Urinary bladder (tissue), 3 donors: ENCODE measurements at regions not wholly inside any gene's neighbourhood (a gene's known extent, or its start where the extent isn't known, plus 50 kb on each side); places are given as distances from the start of the nearest gene placed in this dataset.

Experiments used
- DNase-seq: peaks from one replicate; pipeline ENCODE4 v3.0.0-alpha.2; 2015; ENCODE audit errors: extremely low spot score
- H3K27ac ChIP-seq: one replicate; pipeline ENCODE4 v1.5.1; 2013; ENCODE audit warnings: low read depth, mild to moderate bottlenecking, moderate library complexity
- H3K36me3 ChIP-seq: one replicate; pipeline ENCODE4 v1.6.1; 2013; ENCODE audit warnings: mild to moderate bottlenecking, moderate library complexity; ENCODE audit not compliant: insufficient read depth
- H3K4me1 ChIP-seq: one replicate; pipeline ENCODE4 v1.6.1; 2013; ENCODE audit warnings: mild to moderate bottlenecking, moderate library complexity; ENCODE audit not compliant: insufficient read depth
- H3K4me3 ChIP-seq: one replicate; pipeline ENCODE4 v1.5.1; 2013; ENCODE audit warnings: low read depth, low read length
- WGBS: extraction: QIAGEN DNeasy Blood & Tissue Kit; methylation state at CpG from one replicate; pipeline ENCODE4 v1.1.7; 2013; 5-methylcytosine and 5-hydroxymethylcytosine counted together
- donor health status: healthy with polysubstance abuse.
- donor health status: healthy.

DNA sequence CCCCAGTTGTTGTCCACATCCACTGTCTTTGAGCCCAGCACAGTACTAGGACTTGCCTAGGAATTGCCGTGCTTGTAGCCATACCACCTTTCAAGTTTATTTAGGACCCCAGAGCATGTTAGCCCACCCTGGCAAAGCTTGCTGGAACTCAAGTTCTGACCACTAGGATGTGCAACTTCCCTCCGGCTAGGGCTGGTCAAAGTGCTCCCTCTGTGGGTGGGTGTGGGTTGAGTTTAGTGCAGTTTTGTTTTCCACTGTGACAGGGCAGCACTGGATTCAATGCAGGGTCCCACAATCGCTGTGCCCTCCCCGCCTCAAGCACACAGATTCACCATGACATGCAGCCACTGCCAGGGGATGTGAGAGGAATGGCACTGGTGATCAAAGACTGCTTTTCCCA is 96.0 kb downstream of the RASGEF1B start:
- Histone ChIP-seq H3K36me3 (no peaks in the 10 kb centered on the region), H3K4me1 (no peaks in the 10 kb centered on the region), H3K4me3 (no peak overlapping the region), H3K27ac (no peak overlapping the region)
- WGBS = 91% methylated on average over 4 of the region's 4 CpGs
- no peak for DNase-seq

GRCh38 chr4:81369886-81370285 is 101.8 kb downstream of the RASGEF1B start:
- Histone ChIP-seq H3K4me1 (no peaks in the 10 kb centered on the region), H3K27ac (no peak overlapping the region), H3K36me3 (no peaks in the 10 kb centered on the region), H3K4me3 (no peak overlapping the region)
- DNase-seq = no peak
- WGBS = 78% methylated on average over 4 of the region's 4 CpGs

- H3K4me3 ChIP-seq = no peak overlapping the region
- H3K27ac ChIP-seq = no peak overlapping the region
- no peaks in the 10 kb centered on the region for H3K36me3 ChIP-seq
- DNase-seq = no peak
- 68% methylated on average over 4 of the region's 4 CpGs for WGBS
- H3K4me1 ChIP-seq = no peaks in the 10 kb centered on the region
Measured at GRCh38 chr4:81366779-81367178, 104.9 kb downstream of the RASGEF1B start.

- no peak overlapping the region for H3K27ac ChIP-seq
- no peak for DNase-seq
- no peaks in the 10 kb centered on the region for H3K36me3 ChIP-seq
- WGBS = 81% methylated on average over 3 of the region's 3 CpGs
- no peaks in the 10 kb centered on the region for H3K4me1 ChIP-seq
- no peak overlapping the region for H3K4me3 ChIP-seq
Measured at GRCh38 chr4:81360737-81361136, 111.0 kb downstream of the RASGEF1B start.

- H3K4me1 ChIP-seq = no peaks in the 10 kb centered on the region
- H3K4me3 ChIP-seq = no peak overlapping the region
- DNase-seq = no peak
- no peak overlapping the region for H3K27ac ChIP-seq
- H3K36me3 ChIP-seq = no peaks in the 10 kb centered on the region
- WGBS = 91% methylated on average over 1 of the region's 1 CpG
Measured at GRCh38 chr4:81359207-81359606, 112.5 kb downstream of the RASGEF1B start.

DNA sequence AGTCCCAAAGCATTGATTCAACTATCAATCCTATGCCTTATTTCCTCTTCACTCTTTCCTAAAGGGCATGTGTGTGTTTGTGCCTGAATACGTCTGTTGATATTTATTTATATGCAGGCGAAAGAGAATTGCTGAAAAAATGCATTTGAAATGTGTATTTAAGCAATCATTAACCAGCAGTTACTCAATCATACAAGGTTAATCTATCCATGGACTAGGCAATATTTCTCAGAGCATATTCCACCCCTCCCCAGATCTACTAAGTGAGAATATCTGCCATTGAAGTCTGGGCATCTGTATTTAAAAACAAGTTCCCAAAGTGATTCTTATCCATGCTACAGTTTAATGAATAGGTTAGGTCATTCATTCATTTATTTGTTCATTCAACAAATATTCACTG is 113.6 kb downstream of the RASGEF1B start:
- H3K4me1 ChIP-seq = no peaks in the 10 kb centered on the region
- 63% methylated on average over 2 of the region's 2 CpGs for WGBS
- H3K27ac ChIP-seq = no peak overlapping the region
- no peak overlapping the region for H3K4me3 ChIP-seq
- no peaks in the 10 kb centered on the region for H3K36me3 ChIP-seq
- DNase-seq = no peak

GRCh38 chr4:81356621-81357020 is 115.1 kb downstream of the RASGEF1B start:
- WGBS = 90% methylated on average over 1 of the region's 1 CpG
- no peak for DNase-seq
- no peak overlapping the region for H3K27ac ChIP-seq
- no peaks in the 10 kb centered on the region for H3K36me3 ChIP-seq
- no peaks in the 10 kb centered on the region for H3K4me1 ChIP-seq
- no peak overlapping the region for H3K4me3 ChIP-seq

GRCh38 chr4:81355136-81355535 is 116.6 kb downstream of the RASGEF1B start:
- H3K36me3 ChIP-seq = no peaks in the 10 kb centered on the region
- H3K27ac ChIP-seq = no peak overlapping the region
- H3K4me3 ChIP-seq = no peak overlapping the region
- no peaks in the 10 kb centered on the region for H3K4me1 ChIP-seq
- WGBS = 84% methylated on average over 2 of the region's 2 CpGs
- DNase-seq = no peak

- H3K4me1 ChIP-seq = no peaks in the 10 kb centered on the region
- no peak overlapping the region for H3K27ac ChIP-seq
- WGBS = 59% methylated on average over 1 of the region's 1 CpG
- H3K4me3 ChIP-seq = no peak overlapping the region
- no peak for DNase-seq
- no peaks in the 10 kb centered on the region for H3K36me3 ChIP-seq
Measured at GRCh38 chr4:81353861-81354260, 117.8 kb downstream of the RASGEF1B start.

DNA sequence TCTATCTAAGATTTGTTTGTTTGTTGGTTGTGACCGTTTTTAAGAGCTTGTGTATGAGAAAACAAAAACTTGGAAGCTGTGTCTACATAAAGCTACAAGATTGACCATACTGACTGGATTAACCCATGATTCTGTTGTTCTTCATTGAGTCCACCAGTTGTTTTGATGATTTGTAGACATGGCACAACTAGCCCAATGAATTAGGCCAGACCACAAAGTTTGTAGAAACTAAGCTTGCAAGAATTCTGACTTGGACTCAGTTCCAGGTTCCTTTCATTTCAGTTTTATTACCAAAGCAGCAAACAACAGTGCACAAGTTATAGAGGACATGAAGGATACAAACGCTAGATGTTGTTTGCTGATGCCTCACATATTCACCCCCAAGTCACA is 119.3 kb downstream of the RASGEF1B start:
- DNase-seq = no peak
- WGBS = 48% methylated on average over 2 of the region's 2 CpGs
- Histone ChIP-seq H3K27ac (no peak overlapping the region), H3K4me1 (no peaks in the 10 kb centered on the region), H3K4me3 (no peak overlapping the region), H3K36me3 (no peaks in the 10 kb centered on the region)

- 26% methylated on average over 11 of the region's 11 CpGs for WGBS
- no peak overlapping the region for H3K27ac ChIP-seq
- peak; percentile 61 for DNase-seq
- no peak overlapping the region for H3K4me3 ChIP-seq
- no peaks in the 10 kb centered on the region for H3K36me3 ChIP-seq
- no peaks in the 10 kb centered on the region for H3K4me1 ChIP-seq
Measured at GRCh38 chr4:81351654-81352445, 119.9 kb downstream of the RASGEF1B start.

GRCh38 chr4:81350040-81350439 is 121.7 kb downstream of the RASGEF1B start:
- Histone ChIP-seq H3K27ac (no peak overlapping the region), H3K36me3 (no peaks in the 10 kb centered on the region), H3K4me1 (no peaks in the 10 kb centered on the region), H3K4me3 (no peak overlapping the region)
- 63% methylated on average over 3 of the region's 3 CpGs for WGBS
- no peak for DNase-seq

DNA sequence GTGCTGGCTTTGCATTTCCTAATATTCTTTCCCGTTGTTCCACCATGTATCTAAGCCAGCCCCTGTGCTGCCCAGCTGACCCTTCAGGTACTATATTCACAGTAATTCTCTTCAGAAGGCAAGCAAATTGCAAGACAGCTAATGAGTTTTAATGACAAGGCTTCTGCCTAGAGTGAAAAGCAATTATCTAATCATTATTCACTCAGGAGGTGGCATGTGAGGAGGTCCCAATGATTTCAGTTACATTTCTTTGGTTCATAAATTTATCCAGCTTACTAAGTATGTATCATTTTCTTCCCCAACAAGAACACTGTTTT is 123.0 kb downstream of the RASGEF1B start:
- Histone ChIP-seq H3K4me1 (no peaks in the 10 kb centered on the region), H3K4me3 (no peak overlapping the region), H3K36me3 (no peaks in the 10 kb centered on the region), H3K27ac (no peak overlapping the region)
- no peak for DNase-seq
- WGBS = 47% methylated on average over 1 of the region's 1 CpG

DNA sequence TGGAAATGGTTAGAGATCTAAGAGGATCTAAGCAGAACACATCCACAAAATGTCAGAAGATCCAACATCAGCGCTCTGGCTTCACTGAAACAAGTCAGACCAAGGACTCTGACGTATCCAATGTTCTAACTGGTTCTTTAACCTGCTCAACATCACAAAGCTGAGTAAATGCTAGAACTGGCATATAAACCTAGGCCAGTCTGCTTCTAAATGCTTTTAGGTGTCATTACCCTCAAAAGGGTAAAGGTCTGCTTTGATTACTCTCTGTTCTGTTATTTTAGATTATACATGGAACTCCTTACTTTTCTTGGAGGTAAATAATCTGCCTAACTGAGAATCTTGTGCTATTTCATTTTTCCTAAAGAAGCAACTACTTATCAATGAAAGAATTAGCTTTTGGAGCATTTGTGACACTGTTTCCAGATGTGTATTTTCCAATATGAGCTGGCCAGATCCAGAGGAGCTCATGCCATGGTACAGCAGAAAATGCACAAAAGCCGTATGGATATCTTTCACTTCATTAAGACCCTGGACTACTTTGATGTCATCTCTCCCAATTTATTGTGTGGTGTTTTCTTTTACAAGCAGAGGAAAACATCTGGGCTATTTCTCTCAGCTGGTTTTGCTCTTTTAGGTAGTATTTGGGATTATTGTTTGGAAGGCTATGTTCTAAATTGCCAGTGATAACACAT is 123.5 kb downstream of the RASGEF1B start:
- Histone ChIP-seq H3K4me3 (no peak overlapping the region), H3K4me1 (no peaks in the 10 kb centered on the region), H3K36me3 (no peaks in the 10 kb centered on the region), H3K27ac (no peak overlapping the region)
- no peak for DNase-seq
- 79% methylated on average over 3 of the region's 3 CpGs for WGBS
